Hepatocyte (in vitro differentiated cells): ENCODE measurements at regions not wholly inside any gene's neighbourhood (a gene's known extent, or its start where the extent isn't known, plus 50 kb on each side); places are given as distances from the start of the nearest gene placed in this dataset.

Experiments
- DNase-seq: peaks from one replicate; pipeline ENCODE4 v3.0.0-alpha.2; 2016; ENCODE audit warnings: low spot score
- H2AFZ ChIP-seq: fragments of 200-600 bp; sonication (generic); 2 replicates; pipeline ENCODE4 v1.6.0; 2016; ENCODE audit warnings: antibody characterized with exemption, mild to moderate bottlenecking
- H3K27ac ChIP-seq: fragments of 200-600 bp; sonication (generic); 2 replicates; pipeline ENCODE4 v1.5.1; 2016; ENCODE audit warnings: mild to moderate bottlenecking
- H3K27me3 ChIP-seq: fragments of 200-600 bp; sonication (generic); 2 replicates; pipeline ENCODE4 v1.6.1; 2016
- H3K36me3 ChIP-seq: fragments of 200-600 bp; sonication (generic); replicated peaks from 2 replicates; pipeline ENCODE4 v1.5.1; 2016; ENCODE audit warnings: low read depth; ENCODE audit not compliant: insufficient read depth
- H3K4me1 ChIP-seq: fragments of 200-600 bp; sonication (generic); 2 replicates; pipeline ENCODE4 v1.5.1; 2016; ENCODE audit warnings: mild to moderate bottlenecking, moderate library complexity; ENCODE audit not compliant: insufficient read depth
- H3K4me2 ChIP-seq: fragments of 200-600 bp; sonication (generic); 2 replicates; pipeline ENCODE4 v1.6.0; 2016
- H3K4me3 ChIP-seq: fragments of 200-600 bp; sonication (generic); 2 replicates; pipeline ENCODE4 v1.5.1; 2016; ENCODE audit warnings: mild to moderate bottlenecking
- H3K79me2 ChIP-seq: fragments of 200-600 bp; sonication (generic); 2 replicates; pipeline ENCODE4 v1.6.0; 2017; ENCODE audit warnings: mild to moderate bottlenecking
- H3K9me2 ChIP-seq: fragments of 200-600 bp; sonication (generic); replicated peaks from 2 replicates; pipeline ENCODE4 v1.6.0; 2017; ENCODE audit warnings: mild to moderate bottlenecking; ENCODE audit not compliant: insufficient read depth
- H3K9me3 ChIP-seq: fragments of 200-600 bp; sonication (generic); 2 replicates; pipeline ENCODE4 v1.5.1; 2016; ENCODE audit warnings: low read depth, mild to moderate bottlenecking
- H4K20me1 ChIP-seq: fragments of 200-600 bp; sonication (generic); 2 replicates; pipeline ENCODE4 v1.6.0; 2016; ENCODE audit warnings: mild to moderate bottlenecking; ENCODE audit not compliant: insufficient read depth, poor library complexity, severe bottlenecking
- EZH2 ChIP-seq: fragments of 200-600 bp; sonication (generic); IDR thresholded peaks from 2 replicates; pipeline ENCODE4 v1.6.1; 2016; ENCODE audit warnings: antibody characterized with exemption, mild to moderate bottlenecking, borderline replicate concordance
- EZH2phosphoT487 ChIP-seq: fragments of 200-600 bp; sonication (generic); IDR thresholded peaks from one replicate; pipeline ENCODE4 v1.6.1; 2018; ENCODE audit warnings: antibody characterized with exemption, mild to moderate bottlenecking, low read depth, moderate library complexity; ENCODE audit not compliant: unreplicated experiment, severe bottlenecking
- WGBS: methylation state at CpG from one replicate; pipeline ENCODE4 v1.1.6; 2016; ENCODE audit warnings: low lambda C conversion rate; ENCODE audit errors: missing lambda C conversion rate; 5-methylcytosine and 5-hydroxymethylcytosine counted together
- TF ChIP-seq, protein P1 (sequence below): fragments of 200-600 bp; sonication (generic); IDR thresholded peaks from 2 replicates; pipeline ENCODE4 v1.5.1; 2016; ENCODE audit warnings: antibody characterized with exemption, mild to moderate bottlenecking; ENCODE audit not compliant: poor library complexity

DNA sequence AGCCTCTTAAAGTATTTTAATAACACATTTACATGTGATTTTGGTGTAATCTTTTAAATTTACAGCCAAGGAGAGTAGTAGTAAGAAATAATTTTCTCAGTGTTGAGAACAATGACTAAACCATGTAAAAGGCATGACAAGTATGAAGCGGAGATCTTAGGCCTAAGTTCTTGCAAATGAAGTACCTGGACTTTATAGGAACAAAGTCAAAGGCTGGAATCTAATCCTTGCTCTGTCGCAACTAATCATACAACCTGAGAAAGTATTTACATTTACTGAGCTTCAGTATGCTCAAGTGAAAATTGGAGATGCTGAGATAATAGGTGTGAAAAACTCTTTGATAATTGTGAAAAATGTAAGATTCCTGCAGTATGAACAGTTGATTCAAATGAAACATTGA, 86.4 kb upstream of the VGLL3 start:
- Histone ChIP-seq H3K27me3 (no peaks in the 10 kb centered on the region), H3K9me3 (no peaks in the 10 kb centered on the region), H3K4me3 (no peak overlapping the region), H3K4me1 (no peaks in the 10 kb centered on the region), H4K20me1 (no peaks in the 10 kb centered on the region), H2AFZ (no peak overlapping the region), H3K9me2 (no peaks in the 10 kb centered on the region), H3K27ac (no peak overlapping the region), H3K4me2 (no peak overlapping the region), H3K79me2 (no peaks in the 10 kb centered on the region), H3K36me3 (no peaks in the 10 kb centered on the region)
- TF ChIP-seq EZH2 (no peak), EZH2phosphoT487 (no peak)
- no peak for DNase-seq
- 69% methylated on average over 2 of the region's 2 CpGs for WGBS

DNA sequence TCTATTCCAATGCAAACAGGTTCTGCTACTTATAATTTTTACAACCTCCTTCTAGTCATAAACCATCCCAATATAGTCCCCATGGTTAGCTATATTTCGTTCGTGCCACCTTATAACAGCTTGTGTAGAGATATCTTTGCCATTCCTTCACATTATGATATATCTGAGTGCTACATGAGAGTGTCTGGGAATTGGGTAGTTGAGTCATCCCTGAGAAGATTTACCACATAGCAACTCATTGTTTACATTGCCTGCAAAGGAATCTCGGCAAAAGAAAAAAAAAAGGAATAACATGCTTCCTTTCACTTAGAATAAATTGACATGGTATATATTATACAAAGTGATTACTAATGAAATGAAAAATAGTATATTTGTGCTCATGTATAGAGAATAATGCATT, 86.0 kb upstream of the VGLL3 start:
- H3K4me2 ChIP-seq, result no peak overlapping the region
- DNase-seq, result peak; percentile 19

DNA sequence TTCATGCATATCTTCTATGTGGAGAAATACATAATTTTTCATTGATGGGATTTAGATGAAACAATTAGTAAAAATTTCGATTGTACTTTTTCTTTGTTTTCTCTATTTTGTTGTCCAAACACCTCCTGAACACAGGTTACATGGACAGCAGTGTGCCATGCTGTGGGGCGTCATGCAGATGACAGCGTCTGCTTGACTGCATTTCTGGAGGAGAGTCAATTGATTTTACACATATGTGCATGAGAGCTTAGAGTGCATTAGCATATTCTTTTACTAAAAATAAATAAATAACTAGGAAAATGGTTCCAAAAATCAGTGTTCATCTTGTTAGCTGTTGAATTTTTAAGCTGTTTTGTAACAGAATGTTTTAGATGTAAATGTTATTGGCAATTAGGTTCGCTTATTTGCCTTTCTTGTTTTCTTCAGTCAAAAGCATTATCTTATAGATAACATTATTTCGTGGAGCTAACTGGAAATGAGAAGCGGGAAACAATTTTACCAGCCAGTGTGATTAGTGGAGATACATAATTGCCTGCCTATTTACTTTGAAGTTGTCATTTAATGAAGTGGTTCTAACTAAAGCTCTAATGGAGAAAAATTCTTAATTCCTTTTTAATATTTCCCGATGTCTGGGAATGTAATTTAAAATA, 82.7 kb upstream of the VGLL3 start:
- Histone ChIP-seq H3K79me2 (no peaks in the 10 kb centered on the region), H3K4me1 (peaks cover 7% of the 10 kb centered on the region), H3K4me2 (no peak overlapping the region), H2AFZ (no peak overlapping the region), H3K9me3 (no peaks in the 10 kb centered on the region), H3K36me3 (no peaks in the 10 kb centered on the region), H3K9me2 (no peaks in the 10 kb centered on the region), H4K20me1 (no peaks in the 10 kb centered on the region), H3K4me3 (no peak overlapping the region), H3K27me3 (no peaks in the 10 kb centered on the region), H3K27ac (no peak overlapping the region)
- 67% methylated on average over 7 of the region's 7 CpGs for WGBS
- no peak for DNase-seq
- TF ChIP-seq EZH2phosphoT487, result no peak
- TF ChIP-seq, protein P1, sequence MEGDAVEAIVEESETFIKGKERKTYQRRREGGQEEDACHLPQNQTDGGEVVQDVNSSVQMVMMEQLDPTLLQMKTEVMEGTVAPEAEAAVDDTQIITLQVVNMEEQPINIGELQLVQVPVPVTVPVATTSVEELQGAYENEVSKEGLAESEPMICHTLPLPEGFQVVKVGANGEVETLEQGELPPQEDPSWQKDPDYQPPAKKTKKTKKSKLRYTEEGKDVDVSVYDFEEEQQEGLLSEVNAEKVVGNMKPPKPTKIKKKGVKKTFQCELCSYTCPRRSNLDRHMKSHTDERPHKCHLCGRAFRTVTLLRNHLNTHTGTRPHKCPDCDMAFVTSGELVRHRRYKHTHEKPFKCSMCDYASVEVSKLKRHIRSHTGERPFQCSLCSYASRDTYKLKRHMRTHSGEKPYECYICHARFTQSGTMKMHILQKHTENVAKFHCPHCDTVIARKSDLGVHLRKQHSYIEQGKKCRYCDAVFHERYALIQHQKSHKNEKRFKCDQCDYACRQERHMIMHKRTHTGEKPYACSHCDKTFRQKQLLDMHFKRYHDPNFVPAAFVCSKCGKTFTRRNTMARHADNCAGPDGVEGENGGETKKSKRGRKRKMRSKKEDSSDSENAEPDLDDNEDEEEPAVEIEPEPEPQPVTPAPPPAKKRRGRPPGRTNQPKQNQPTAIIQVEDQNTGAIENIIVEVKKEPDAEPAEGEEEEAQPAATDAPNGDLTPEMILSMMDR, result no peak
- no peak for TF ChIP-seq EZH2

More for the DNA sequence above, 86.0 kb upstream of the VGLL3 start:
- Histone ChIP-seq H3K4me3 (no peak overlapping the region), H3K27me3 (no peaks in the 10 kb centered on the region), H4K20me1 (no peaks in the 10 kb centered on the region), H3K36me3 (no peaks in the 10 kb centered on the region), H3K27ac (no peak overlapping the region), H3K4me1 (no peaks in the 10 kb centered on the region), H3K79me2 (no peaks in the 10 kb centered on the region), H2AFZ (no peak overlapping the region), H3K9me2 (no peaks in the 10 kb centered on the region), H3K9me3 (no peaks in the 10 kb centered on the region)
- TF ChIP-seq EZH2 (no peak), EZH2phosphoT487 (no peak)
- TF ChIP-seq, protein P1, result no peak
- WGBS, result 34% methylated on average over 3 of the region's 3 CpGs

DNA sequence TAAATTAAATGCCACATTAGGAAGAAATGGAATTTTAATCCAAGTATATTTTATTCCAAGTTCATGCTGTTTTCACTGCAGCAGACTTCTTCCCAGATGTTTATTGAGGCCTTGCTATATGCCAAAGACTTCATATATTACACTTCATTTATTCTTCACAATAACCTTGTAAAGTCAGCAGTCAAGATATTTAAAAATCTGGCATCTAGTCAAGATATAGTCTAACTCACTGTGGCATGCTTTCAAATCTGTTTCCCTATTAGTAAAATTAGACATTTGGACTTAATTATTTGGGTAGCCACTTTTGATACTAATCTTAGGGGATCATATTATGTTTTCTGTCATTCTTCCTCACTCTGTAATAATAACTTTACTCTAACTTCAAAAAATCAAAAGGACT, 81.5 kb upstream of the VGLL3 start:
- H3K79me2 ChIP-seq, result no peaks in the 10 kb centered on the region
- DNase-seq, result no peak
- H3K36me3 ChIP-seq, result no peaks in the 10 kb centered on the region
- TF ChIP-seq, protein P1, result no peak
- TF ChIP-seq EZH2 (no peak), EZH2phosphoT487 (no peak)
- no peak overlapping the region for H3K4me2 ChIP-seq
- peaks cover 7% of the 10 kb centered on the region for H3K4me1 ChIP-seq
- H3K9me3 ChIP-seq, result no peaks in the 10 kb centered on the region
- no peaks in the 10 kb centered on the region for H3K27me3 ChIP-seq
- no peak overlapping the region for H3K4me3 ChIP-seq
- no peak overlapping the region for H2AFZ ChIP-seq
- no peaks in the 10 kb centered on the region for H3K9me2 ChIP-seq
- H3K27ac ChIP-seq, result no peak overlapping the region
- no peaks in the 10 kb centered on the region for H4K20me1 ChIP-seq
